ENCODE measurements at regions not wholly inside any gene's neighbourhood (a gene's known extent, or its start where the extent isn't known, plus 50 kb on each side); places are given as distances from the start of the nearest gene placed in this dataset.
"Not testable (repeated sequence)": the region's sequence is repeated elsewhere in the genome, so short reads cannot be mapped to it uniquely, and the experiment has no call there.

DNA sequence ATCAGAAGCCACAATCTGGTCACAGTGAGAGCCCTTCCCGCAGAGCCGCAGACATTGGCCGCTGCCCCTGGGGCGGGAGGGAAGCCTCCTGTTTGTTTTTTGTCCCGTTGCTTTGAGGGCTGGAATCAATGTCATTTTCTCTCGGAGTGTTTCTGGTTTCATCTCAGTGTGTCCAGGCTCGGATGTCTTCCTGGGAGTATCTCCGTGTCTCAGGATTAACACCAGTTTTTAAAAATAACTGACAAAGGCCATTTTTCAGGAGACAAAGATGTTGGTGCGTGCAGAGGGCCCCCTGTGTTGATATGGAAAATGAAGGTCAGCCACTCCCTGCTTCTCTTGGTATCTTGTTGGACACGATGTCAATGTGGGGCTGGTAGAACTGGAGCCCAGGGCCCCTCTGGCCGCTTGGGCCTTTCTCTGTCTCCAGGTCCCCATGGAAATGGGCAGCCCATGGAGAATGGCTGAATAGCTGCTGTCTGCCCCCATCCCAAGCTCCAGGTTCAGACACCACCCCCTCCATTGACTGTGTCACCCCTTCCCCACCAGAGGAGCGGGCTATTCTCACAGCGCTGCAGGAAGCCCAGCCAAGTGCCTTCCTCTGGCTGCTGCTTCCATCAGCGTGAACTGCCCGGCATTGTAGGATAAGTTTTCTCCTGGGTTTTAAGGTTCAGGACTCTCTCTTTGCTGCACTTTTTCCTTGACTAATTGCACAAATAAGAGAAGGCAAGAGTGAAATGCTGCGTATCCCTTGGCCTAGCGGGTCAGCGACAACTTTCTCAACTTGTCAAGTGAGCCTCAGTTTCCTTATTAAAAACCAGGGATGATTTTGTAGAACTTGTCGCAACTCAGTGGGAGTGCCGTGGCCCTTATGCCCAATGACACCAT, 72.2 kb upstream of the METTL9 start:
- no peak for DNase-seq (ENCODE audit: extremely low read depth, low read depth)
- TF ChIP-seq, protein P1, sequence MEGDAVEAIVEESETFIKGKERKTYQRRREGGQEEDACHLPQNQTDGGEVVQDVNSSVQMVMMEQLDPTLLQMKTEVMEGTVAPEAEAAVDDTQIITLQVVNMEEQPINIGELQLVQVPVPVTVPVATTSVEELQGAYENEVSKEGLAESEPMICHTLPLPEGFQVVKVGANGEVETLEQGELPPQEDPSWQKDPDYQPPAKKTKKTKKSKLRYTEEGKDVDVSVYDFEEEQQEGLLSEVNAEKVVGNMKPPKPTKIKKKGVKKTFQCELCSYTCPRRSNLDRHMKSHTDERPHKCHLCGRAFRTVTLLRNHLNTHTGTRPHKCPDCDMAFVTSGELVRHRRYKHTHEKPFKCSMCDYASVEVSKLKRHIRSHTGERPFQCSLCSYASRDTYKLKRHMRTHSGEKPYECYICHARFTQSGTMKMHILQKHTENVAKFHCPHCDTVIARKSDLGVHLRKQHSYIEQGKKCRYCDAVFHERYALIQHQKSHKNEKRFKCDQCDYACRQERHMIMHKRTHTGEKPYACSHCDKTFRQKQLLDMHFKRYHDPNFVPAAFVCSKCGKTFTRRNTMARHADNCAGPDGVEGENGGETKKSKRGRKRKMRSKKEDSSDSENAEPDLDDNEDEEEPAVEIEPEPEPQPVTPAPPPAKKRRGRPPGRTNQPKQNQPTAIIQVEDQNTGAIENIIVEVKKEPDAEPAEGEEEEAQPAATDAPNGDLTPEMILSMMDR (IDR thresholded peaks at IDR 0.05; ENCODE audit: low read depth, low read length) = no peak

DNA sequence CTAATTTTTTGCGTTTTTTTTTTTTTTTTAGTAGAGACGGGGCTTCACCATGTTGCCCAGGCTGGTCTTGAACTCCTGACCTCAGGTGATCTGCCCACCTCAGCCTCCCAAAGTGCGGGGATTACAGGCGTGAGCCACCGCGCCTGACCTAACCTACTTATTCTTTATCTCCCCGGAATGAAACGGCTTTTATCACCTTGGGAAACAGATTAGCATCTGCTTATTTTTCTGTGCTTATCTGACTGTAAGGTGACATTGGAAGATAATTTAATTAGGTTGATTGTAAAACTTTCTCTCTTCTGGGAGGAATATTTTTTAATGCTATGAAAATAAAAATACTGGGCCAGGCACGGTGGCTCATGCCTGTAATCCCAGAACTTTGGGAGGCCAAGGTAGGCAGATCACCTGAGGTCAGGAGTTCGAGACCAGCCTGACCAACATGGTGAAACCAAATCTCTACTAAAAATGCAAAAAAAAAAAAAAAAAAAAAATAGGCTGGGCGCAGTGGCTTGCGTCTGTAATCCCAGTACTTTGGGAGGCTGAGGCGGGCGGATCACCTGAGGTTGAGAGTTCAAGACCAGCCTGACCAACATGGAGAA, 70.2 kb upstream of the METTL9 start:
- not testable (repeated sequence) for DNase-seq (ENCODE audit: extremely low read depth, low read depth)

DNA sequence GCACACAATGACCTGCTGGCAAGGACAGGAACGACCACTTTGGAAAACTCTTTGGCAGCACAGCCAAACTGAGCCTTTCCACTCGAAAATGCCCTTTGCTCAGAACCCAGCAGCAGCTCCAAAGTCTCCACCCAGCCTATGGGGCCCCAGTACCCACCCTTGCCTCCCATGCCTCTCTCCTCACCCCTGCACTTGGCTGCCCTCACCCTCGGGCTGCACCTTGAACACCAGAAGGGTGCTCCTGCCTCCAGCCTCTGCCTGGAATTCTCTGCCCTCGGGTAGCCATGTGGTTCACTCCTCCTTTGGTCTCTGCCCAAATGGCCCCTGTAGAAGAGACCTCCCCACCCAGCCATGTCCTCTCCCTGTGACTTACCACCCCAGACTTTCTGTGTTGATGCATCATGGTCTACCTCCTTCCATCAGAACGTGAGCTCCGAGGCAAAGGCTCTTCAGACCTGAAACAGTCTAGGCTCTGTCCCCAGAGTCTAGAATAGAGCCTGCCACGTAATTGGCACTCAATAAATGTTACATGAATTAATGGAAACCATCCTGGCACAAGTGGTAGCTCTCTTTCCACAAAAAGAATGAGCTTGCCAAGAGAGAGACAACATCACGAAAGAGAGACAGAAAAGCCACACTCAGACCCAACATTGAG, 68.5 kb upstream of the METTL9 start:
- not testable (repeated sequence) for DNase-seq (ENCODE audit: extremely low read depth, low read depth)

DNA sequence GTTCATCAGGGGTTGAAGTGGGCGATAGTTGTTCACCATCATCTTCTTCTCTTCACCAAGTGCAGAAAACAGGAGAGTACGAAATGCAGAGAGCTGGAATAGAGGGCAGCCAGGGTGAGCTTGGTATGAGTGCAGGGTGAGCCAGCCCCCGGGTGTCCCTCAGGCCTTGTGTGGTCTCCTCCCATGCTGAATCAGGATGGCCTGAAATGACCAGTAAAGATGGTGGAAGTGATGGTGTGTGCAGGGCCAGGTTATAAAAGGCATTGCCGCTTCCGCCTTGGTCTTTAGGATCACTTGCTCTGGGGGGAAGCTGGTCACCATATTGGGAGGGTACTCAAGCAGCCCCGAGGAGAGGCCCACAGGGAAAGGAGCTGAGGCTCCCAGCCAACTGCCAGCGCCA, 66.4 kb upstream of the METTL9 start:
- not testable (repeated sequence) for DNase-seq (ENCODE audit: extremely low read depth, low read depth)

DNA sequence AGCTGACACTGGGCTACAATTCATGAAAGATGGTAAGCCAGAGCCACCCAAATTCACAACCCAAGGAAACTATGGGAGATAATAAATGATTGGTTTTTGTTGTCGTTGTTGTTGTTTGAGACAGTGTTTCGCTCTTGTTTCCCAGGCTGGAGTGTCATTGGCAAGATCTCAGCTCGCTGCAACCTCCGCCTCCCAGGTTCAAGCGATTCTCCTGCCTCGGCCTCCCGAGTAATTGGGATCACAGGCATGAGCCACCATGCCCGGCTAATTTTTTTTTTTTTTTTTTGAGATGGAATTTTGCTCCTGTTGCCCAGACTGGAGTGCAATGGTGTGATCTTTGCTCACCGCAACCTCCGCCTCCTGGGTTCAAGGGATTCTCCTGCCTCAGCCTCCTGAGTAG, 65.9 kb upstream of the METTL9 start:
- not testable (repeated sequence) for DNase-seq (ENCODE audit: extremely low read depth, low read depth)

DNA sequence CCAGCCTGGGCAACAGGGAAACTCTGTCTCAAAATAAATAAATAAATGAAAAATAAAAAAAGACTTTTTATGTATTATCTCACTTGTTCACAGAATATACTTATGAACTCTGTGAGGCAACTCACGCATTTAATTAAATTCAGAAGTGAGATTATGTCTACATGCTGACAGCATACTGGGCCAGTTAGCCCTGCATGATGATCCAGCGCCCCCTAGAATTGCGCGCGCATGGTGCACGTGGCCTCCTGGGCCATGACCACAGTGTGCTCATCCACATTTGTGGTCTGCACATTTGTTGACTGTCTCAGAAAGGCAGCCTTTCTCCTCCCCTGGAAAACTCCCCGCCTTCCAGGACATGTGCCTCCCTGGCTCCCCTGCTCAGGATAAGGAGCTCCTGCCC, 64.8 kb upstream of the METTL9 start:
- DNase-seq (ENCODE audit: extremely low read depth, low read depth) = not testable (repeated sequence)

DNA sequence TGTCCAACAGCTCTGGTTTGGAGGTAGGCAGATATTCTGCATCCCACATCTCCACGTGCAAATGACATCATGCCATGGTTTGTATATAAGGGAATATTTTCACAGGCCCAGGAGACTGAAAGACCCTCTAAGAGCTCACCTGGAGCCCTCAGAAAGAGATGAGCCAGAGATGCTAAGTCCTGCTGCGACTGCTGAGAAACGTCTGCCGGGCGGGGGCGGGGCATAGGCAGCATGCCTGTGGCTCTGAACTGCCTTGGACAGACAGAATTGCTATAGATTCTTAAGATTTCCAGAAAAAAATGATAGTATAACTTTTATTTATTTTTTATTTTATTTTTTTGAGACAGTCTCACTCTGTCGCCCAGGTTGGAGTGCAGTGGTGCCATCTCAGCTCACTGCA, 64.2 kb upstream of the METTL9 start:
- DNase-seq (ENCODE audit: extremely low read depth, low read depth) = not testable (repeated sequence)

DNA sequence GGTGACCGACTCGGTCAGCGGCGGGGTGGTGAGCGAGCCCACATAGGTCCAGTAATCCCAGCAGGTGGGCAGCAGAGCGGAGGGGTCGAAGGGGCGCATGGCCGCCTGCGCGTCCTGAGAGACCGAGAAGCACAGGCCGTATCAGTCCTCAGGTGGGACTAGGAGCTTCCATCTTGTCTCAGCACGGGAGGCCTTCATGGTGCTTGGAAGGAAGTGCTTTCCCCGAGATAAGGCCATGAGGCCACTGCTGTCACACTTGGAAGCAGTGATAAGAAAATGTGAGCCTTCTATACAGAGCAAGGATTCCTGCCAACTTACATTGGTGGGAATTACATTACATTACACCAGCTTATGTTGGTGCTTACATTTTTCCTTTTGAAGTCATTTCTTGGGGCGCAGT, 62.6 kb upstream of the METTL9 start:
- DNase-seq (ENCODE audit: extremely low read depth, low read depth) = not testable (repeated sequence)

DNA sequence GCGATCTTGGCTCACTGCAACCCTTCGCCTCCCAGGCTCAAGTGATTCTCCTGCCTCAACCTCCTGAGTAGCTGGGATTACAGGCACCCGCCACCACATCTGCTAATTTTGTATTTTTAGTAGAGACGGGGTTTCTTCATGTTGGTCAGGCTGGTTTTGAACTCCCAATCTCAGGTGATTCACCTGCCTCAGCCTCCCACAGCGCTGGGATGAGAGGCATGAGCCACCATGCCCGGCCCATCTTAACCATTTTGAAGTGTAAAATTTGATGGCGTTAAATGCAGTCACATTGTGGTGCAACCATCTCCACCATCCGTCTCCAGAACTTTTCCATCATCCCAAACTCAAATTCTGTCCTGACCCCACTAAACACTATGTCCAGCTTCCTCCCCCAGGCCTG, 61.8 kb upstream of the METTL9 start:
- not testable (repeated sequence) for DNase-seq (ENCODE audit: extremely low read depth, low read depth)

DNA sequence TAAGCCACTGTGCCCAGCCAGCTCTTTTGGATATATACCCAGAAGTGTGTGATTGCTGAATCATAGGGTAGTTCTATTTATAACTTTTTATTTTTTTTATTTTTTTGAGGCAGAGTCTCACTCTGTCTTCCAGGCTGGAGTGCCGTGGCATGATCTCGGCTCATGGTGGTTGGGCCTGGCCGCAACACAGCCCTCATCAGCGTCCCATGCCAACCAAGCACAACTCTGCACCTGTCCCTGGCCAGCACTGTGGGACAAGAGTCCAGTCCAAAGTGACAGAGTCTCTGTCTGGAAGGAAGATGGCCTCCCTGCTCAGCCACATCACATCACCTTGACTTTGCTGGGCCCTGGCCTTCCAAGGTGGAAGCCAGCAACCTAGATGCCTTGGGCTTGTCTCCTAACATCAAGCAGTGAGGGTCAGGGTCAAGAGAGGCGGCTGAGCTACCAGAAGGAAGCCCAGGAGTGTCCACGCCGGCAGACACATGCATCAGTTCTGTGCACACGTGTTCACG, 60.2 kb upstream of the METTL9 start:
- not testable (repeated sequence) for DNase-seq (ENCODE audit: extremely low read depth, low read depth)

DNA sequence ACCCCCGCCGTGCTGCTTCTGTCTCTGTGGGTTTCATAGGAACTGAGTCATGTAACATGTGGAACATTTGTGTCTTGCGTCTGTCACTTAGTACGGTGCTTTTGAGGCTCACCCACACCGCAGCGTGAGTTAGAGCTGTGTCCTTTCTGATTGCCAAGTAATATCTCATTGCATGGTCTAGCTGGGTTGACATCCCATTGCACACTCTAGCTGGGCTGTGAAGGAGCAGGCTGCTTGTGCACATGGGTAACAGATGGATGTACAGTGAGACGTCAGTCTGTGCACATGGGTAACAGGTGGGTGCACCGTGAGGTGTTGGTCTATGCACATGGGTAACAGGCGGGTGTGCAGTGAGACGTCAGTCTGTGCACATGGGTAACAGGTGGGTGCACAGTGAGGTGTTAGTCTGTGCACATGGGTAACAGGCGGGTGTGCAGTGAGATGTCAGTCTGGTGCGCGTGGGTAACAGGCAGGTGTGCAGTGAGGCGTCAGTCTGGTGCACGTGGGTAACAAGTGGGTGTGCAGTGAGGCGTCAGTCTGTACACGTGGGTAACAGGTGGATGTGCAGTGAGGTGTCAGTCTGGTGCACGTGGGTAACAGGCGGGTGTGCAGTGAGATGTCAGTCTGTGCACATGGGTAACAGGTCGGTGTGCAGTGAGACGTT, 58.5 kb upstream of the METTL9 start:
- DNase-seq (ENCODE audit: extremely low read depth, low read depth) = not testable (repeated sequence)

DNA sequence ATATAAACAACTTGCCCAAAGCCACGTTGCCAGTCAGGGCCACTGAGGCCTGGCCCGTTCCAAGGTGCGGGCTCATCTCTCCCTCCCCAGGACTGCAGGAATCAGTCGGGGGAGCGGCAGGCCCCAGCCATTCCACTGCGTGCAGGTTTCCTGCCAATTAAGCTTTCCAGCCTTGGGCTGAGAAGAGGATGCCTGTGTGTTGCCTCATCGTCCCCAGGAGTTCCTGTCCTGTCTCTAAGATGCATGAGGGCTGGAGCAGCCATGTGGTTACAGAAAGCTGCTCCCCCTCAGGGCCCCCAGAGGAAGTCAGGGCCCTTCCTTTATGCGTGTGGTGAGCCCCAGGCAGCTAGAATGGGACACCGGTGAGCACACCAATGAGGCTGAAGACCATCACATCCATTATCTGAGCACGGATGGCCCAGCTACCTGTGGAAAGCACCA, 57.7 kb upstream of the METTL9 start:
- not testable (repeated sequence) for DNase-seq (ENCODE audit: extremely low read depth, low read depth)

DNA sequence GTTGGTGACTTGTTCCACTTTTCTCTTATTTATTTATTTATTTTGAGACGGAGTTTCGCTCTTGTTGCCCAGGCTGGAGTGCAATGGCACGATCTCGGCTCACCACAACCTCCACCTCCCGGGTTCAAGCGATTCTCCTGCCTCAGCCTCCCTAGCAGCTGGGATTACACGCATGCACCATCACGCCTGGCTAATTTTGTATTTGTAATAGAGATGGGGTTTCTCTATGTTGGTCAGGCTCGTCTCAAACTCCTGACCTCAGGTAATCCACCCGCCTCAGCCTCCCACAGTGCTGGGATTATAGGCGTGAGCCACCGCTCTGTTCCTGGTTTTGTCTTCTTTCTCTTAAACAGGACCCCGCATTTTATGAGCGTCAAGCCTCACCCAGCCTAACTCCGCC, 57.3 kb upstream of the METTL9 start:
- not testable (repeated sequence) for DNase-seq (ENCODE audit: extremely low read depth, low read depth)

DNA sequence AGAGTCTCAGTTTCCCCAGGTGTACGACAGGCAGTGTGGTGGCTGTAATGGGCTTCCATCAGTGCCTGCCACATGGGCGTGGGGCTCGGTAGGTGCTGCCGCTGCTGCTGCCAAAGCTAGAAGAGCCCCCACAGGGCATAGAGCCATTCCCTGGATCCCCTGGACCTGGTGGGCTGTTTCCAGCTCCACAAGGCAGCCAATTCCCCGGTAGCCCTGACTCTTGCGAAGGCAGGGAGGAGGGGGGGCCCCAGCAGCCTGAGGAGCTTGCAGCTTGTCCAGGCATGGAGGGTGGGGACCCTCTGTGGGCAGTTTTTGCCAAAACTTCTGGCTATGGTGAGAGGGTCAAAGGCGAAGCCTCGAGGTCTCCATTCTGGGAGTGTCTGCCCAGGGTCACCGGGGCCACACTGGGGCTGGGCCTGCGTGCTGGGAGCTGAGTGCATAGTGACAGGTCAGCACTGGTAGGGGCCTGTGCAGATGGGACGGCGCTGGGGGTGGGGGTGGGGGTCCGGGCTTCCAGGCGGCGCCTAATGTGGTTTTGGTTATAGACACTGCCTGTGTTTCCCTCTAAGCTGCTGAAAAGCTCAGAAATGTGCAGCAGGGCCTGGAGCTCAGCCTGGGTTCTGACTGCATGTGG, 56.8 kb upstream of the METTL9 start:
- not testable (repeated sequence) for DNase-seq (ENCODE audit: extremely low read depth, low read depth)

DNA sequence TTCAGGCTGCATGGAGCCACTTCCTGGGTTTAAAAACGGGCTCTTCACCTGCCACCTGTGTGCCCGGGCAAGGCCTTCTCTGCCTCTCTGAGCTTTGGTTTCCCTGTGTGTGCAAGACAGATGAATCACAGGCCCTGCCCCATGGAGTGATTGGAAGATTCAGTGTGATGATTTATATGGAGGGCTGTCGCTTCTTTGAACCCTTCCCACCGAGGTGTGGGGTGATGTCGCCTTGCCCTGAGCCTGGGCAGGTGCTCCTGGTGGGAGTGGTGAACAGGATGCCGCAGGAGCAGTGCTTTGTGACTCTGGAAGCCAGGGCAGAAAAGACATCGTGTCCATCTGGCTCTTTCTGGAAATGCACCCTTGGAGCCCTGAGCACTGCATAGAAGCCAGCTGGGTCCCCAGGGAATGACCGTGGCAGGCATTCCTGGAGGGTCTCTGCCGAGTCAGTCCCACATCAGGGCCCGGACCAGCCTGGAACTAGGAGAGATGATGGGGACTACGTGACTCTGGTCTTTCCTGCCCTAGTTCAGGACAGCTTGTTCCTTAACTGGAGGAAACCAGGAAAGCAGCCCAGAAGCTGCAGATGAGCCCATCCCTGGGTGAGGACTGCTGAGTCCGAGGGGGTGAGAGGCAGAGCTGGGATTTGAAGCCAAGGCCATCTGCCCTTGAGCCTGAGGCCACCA, 56.1 kb upstream of the METTL9 start:
- not testable (repeated sequence) for DNase-seq (ENCODE audit: extremely low read depth, low read depth)

DNA sequence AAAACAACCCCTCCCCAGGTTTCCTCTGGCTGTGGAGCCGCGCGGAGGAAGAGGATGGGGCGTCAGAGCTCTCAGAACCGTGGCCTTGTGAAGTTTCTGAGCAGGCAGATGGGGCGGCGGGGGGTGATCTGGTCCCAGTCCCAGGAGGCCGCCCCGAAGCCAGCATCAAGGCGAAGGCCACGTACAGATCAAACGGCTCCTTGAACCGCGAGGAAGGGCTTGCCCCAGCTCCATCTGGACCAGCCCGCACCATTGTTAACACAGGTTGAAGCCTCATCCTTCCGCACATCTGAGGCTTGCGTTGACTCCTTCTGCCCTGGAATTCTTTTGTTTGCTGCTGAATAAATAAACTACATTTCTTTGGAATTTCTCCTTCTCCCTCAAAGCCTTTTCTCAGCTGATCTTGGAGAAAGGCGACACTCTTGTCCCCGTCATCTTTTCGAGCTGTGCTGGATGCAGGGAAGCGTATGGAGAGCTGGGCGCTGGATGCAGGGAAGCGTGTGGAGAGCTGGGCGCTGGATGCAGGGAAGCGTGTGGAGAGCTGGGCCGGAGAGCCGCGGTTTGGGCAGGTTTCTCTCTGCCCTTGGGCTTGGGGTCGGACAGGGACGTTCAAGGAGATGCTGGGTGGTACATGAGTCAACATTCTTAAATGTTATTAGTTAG, 53.6 kb upstream of the METTL9 start:
- not testable (repeated sequence) for DNase-seq (ENCODE audit: extremely low read depth, low read depth)

DNA sequence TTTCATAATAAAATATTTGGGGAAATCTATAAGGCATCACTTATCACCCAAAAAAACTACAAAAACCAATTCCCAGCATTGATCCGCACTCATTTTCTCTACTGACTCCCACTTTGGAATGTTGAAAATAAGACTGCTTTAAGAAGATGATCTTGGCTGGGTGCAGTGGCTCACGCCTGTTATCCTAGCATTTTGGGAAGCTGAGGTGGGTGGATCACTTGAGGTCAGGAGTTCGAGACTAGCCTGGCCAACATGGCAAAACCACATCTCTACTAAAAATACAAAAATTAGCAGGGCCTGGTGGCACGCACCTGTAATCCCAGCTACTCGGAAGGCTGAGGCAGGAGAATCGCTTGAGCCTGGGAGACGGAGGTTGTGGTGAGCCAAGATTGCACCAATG, 50.0 kb upstream of the METTL9 start:
- DNase-seq (ENCODE audit: extremely low read depth, low read depth) = not testable (repeated sequence)
